Neural progenitor cell (in vitro differentiated cells): ENCODE measurements at regions not wholly inside any gene's neighbourhood (a gene's known extent, or its start where the extent isn't known, plus 50 kb on each side); places are given as distances from the start of the nearest gene placed in this dataset.

ENCODE experiments used
- DNase-seq: peaks from one replicate; pipeline ENCODE4 v3.0.0-alpha.2; 2016; ENCODE audit warnings: low spot score
- H2AFZ ChIP-seq: fragments of 200-600 bp; sonication (generic); replicated peaks from 2 replicates; pipeline ENCODE4 v1.6.1; 2016; ENCODE audit warnings: antibody characterized with exemption
- H3F3A ChIP-seq: fragments of 200-600 bp; sonication (generic); 2 replicates; pipeline ENCODE4 v1.6.1; 2016; ENCODE audit warnings: antibody characterized with exemption, low read depth
- H3K27ac ChIP-seq: fragments of 200-600 bp; sonication (generic); 2 replicates; pipeline ENCODE4 v1.5.1; 2016; ENCODE audit warnings: mild to moderate bottlenecking
- H3K27me3 ChIP-seq: fragments of 200-600 bp; sonication (generic); 2 replicates; pipeline ENCODE4 v1.6.1; 2016; ENCODE audit warnings: mild to moderate bottlenecking, moderate library complexity
- H3K36me3 ChIP-seq: fragments of 200-600 bp; sonication (generic); 2 replicates; pipeline ENCODE4 v1.5.1; 2016
- H3K4me1 ChIP-seq: fragments of 200-600 bp; sonication (generic); 2 replicates; pipeline ENCODE4 v1.6.1; 2016; ENCODE audit warnings: mixed run types
- H3K4me2 ChIP-seq: fragments of 200-600 bp; sonication (generic); 2 replicates; pipeline ENCODE4 v1.6.1; 2016
- H3K4me3 ChIP-seq: fragments of 200-600 bp; sonication (generic); 2 replicates; pipeline ENCODE4 v1.5.1; 2016
- H3K79me2 ChIP-seq: fragments of 200-600 bp; sonication (generic); 2 replicates; pipeline ENCODE4 v1.6.1; 2016; ENCODE audit warnings: low read depth
- H3K9ac ChIP-seq: fragments of 200-600 bp; sonication (generic); 2 replicates; pipeline ENCODE4 v1.6.1; 2016
- H3K9me3 ChIP-seq: fragments of 200-600 bp; sonication (generic); 2 replicates; pipeline ENCODE4 v1.5.1; 2016; ENCODE audit warnings: low read depth
- H4K20me1 ChIP-seq: fragments of 200-600 bp; sonication (generic); 2 replicates; pipeline ENCODE4 v1.6.1; 2016; ENCODE audit warnings: low read depth
- H3K27ac Mint-ChIP-seq: 3 replicates; pipeline ENCODE4 v1.8.0; 2021; ENCODE audit warnings: mixed read lengths
- H3K27me3 Mint-ChIP-seq: 2 replicates; pipeline ENCODE4 v1.8.0; 2022; ENCODE audit warnings: low read depth, mild to moderate bottlenecking, inconsistent platforms, moderate library complexity, mixed read lengths; ENCODE audit not compliant: insufficient read depth
- H3K36me3 Mint-ChIP-seq: 3 replicates; pipeline ENCODE4 v1.8.0; 2021; ENCODE audit warnings: mixed read lengths
- H3K4me1 Mint-ChIP-seq: 3 replicates; pipeline ENCODE4 v1.8.0; 2021; ENCODE audit warnings: mixed read lengths
- H3K4me3 Mint-ChIP-seq: 3 replicates; pipeline ENCODE4 v1.8.0; 2021; ENCODE audit warnings: mild to moderate bottlenecking, moderate library complexity, mixed read lengths
- H3K9me3 Mint-ChIP-seq: 3 replicates; pipeline ENCODE4 v1.8.0; 2020; ENCODE audit warnings: mixed read lengths
- EZH2 ChIP-seq: fragments of 200-600 bp; sonication (generic); IDR thresholded peaks from 2 replicates; pipeline ENCODE4 v1.6.1; 2017; ENCODE audit warnings: antibody characterized with exemption, mild to moderate bottlenecking, moderate library complexity
- EZH2phosphoT487 ChIP-seq: fragments of 200-600 bp; sonication (generic); IDR thresholded peaks from 2 replicates; pipeline ENCODE4 v1.6.1; 2017; ENCODE audit warnings: antibody characterized with exemption
- TF ChIP-seq, protein P1 (sequence below): fragments of 200-600 bp; sonication (generic); IDR thresholded peaks from 2 replicates; pipeline ENCODE4 v1.5.1; 2017; ENCODE audit warnings: antibody characterized with exemption, mild to moderate bottlenecking

DNA sequence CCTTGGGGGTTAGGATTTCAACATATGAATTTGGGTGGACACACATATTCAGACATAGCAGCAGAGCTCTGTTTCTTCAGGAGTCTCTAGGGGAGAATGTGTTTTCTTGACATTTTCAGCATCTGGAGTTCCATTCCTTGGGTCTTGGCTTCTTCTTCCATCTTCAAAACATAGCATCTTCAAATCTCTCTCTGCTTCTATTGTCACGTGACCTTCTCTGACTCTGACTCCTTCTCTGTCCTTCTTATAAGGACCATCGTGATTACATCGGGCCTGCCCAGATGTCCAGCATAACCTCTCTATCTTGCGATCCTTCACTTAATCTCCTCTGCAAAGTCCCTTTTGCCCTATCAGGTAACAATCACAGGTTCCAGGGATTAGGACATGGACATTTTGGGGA lies 101.0 kb upstream of the CHD6 start:
- H3K9me3 Mint-ChIP-seq, result no peaks in the 10 kb centered on the region
- H3K36me3 Mint-ChIP-seq, result no peaks in the 10 kb centered on the region
- H3K9me3 ChIP-seq, result no peaks in the 10 kb centered on the region

DNA sequence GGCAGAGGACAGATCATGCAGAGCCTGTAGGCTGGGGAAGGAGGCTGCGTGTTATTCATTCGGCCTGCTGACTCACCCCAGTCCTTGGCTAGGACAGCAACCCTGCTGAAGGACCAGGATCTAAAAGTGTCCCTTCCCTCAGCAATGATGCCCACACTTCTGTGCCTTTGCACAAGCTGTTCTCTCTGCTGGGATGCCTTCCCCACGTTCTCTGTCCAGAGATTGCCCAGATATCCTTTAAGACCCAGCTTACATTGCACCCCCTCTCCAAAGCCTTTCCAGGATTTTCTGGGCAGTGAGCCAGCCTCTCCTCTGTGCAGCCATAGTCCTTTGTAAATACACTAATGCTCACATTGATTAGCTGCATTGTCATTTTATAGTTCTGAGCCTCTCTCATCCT lies 99.3 kb upstream of the CHD6 start:
- H3K79me2 ChIP-seq, result no peaks in the 10 kb centered on the region
- no peak for TF ChIP-seq EZH2
- TF ChIP-seq, protein P1, sequence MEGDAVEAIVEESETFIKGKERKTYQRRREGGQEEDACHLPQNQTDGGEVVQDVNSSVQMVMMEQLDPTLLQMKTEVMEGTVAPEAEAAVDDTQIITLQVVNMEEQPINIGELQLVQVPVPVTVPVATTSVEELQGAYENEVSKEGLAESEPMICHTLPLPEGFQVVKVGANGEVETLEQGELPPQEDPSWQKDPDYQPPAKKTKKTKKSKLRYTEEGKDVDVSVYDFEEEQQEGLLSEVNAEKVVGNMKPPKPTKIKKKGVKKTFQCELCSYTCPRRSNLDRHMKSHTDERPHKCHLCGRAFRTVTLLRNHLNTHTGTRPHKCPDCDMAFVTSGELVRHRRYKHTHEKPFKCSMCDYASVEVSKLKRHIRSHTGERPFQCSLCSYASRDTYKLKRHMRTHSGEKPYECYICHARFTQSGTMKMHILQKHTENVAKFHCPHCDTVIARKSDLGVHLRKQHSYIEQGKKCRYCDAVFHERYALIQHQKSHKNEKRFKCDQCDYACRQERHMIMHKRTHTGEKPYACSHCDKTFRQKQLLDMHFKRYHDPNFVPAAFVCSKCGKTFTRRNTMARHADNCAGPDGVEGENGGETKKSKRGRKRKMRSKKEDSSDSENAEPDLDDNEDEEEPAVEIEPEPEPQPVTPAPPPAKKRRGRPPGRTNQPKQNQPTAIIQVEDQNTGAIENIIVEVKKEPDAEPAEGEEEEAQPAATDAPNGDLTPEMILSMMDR, result no peak
- TF ChIP-seq EZH2phosphoT487, result no peak
- no peak overlapping the region for H3K27ac ChIP-seq
- Mint-ChIP-seq H3K4me1 (no peaks in the 10 kb centered on the region), H3K27ac (no peak overlapping the region), H3K36me3 (no peaks in the 10 kb centered on the region), H3K4me3 (no peak overlapping the region), H3K9me3 (no peaks in the 10 kb centered on the region), H3K27me3 (peaks cover 6% of the 10 kb centered on the region)
- no peak overlapping the region for H2AFZ ChIP-seq
- no peak overlapping the region for H3K4me3 ChIP-seq
- no peaks in the 10 kb centered on the region for H3F3A ChIP-seq
- H3K4me2 ChIP-seq, result no peak overlapping the region
- no peak overlapping the region for H3K9ac ChIP-seq
- no peaks in the 10 kb centered on the region for H4K20me1 ChIP-seq
- H3K36me3 ChIP-seq, result no peaks in the 10 kb centered on the region
- DNase-seq, result no peak
- no peaks in the 10 kb centered on the region for H3K27me3 ChIP-seq
- H3K4me1 ChIP-seq, result no peaks in the 10 kb centered on the region
- no peaks in the 10 kb centered on the region for H3K9me3 ChIP-seq

More for the DNA sequence above, 101.0 kb upstream of the CHD6 start:
- Histone ChIP-seq H3K4me1 (no peaks in the 10 kb centered on the region), H3K9ac (no peak overlapping the region), H3K79me2 (no peaks in the 10 kb centered on the region), H4K20me1 (no peaks in the 10 kb centered on the region), H3K27me3 (no peaks in the 10 kb centered on the region), H2AFZ (no peak overlapping the region), H3K4me3 (no peak overlapping the region), H3F3A (no peaks in the 10 kb centered on the region), H3K36me3 (no peaks in the 10 kb centered on the region), H3K27ac (no peak overlapping the region), H3K4me2 (no peak overlapping the region)
- no peaks in the 10 kb centered on the region for H3K4me1 Mint-ChIP-seq
- DNase-seq, result no peak
- peaks cover 4% of the 10 kb centered on the region for H3K27me3 Mint-ChIP-seq
- H3K4me3 Mint-ChIP-seq, result no peak overlapping the region
- TF ChIP-seq EZH2, result no peak
- TF ChIP-seq, protein P1, result no peak
- no peak for TF ChIP-seq EZH2phosphoT487
- no peak overlapping the region for H3K27ac Mint-ChIP-seq

DNA sequence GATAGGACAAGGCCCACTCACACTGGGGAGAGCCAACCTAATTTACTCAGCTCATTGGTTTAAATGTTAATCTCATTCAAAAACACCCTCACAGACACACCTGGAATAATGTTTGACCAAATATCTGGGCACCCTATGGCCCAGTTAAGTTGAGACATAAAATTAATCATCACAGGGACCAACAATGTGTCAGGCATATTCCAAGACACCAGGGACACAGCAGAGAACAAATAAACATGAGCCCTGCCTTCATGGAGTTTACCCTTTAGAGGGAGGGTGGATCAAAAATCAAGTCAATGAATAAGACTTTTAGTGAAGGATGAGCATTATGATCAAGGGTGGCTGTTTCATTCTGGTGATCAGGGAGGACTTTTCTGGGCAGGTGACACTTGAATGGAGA lies 98.7 kb upstream of the CHD6 start:
- H3K9me3 ChIP-seq, result no peaks in the 10 kb centered on the region
- peak overlapping the region; percentile 25 for H3K27ac Mint-ChIP-seq
- peaks cover 6% of the 10 kb centered on the region for H3K27me3 Mint-ChIP-seq
- H3K4me3 ChIP-seq, result no peak overlapping the region
- H3K4me2 ChIP-seq, result no peak overlapping the region
- DNase-seq, result no peak
- TF ChIP-seq, protein P1, result no peak
- TF ChIP-seq EZH2phosphoT487 (no peak), EZH2 (no peak)
- H3K4me1 Mint-ChIP-seq, result no peaks in the 10 kb centered on the region
- H4K20me1 ChIP-seq, result no peaks in the 10 kb centered on the region
- no peaks in the 10 kb centered on the region for H3K79me2 ChIP-seq
- H3K27me3 ChIP-seq, result no peaks in the 10 kb centered on the region
- H3K4me3 Mint-ChIP-seq, result no peak overlapping the region
- H3K9me3 Mint-ChIP-seq, result no peaks in the 10 kb centered on the region
- H3K36me3 Mint-ChIP-seq, result no peaks in the 10 kb centered on the region
- no peak overlapping the region for H3K27ac ChIP-seq
- no peaks in the 10 kb centered on the region for H3F3A ChIP-seq
- H3K4me1 ChIP-seq, result no peaks in the 10 kb centered on the region
- H3K36me3 ChIP-seq, result no peaks in the 10 kb centered on the region
- H3K9ac ChIP-seq, result no peak overlapping the region
- H2AFZ ChIP-seq, result no peak overlapping the region

DNA sequence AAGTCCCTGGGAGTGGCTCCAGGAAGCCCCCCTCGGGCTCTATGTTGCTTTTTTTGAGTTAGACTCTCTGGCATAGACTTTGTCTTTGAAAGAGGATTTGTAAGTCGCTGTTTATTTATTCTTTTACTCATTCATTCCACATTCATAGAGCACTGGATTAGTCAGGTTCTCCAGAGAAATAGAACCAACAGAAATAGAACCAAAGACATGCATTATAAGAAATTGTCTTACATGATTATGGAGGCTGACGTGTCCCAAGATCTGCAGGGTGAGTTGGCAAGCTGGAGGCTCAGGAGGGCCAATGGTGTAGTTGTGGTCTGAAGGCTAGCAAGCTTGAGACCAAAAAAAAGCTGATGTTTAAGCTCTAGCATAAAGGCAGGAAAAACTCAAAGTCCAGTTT lies 98.3 kb upstream of the CHD6 start:
- H3K79me2 ChIP-seq, result no peaks in the 10 kb centered on the region
- H3F3A ChIP-seq, result no peaks in the 10 kb centered on the region
- no peaks in the 10 kb centered on the region for H4K20me1 ChIP-seq
- no peak for DNase-seq
- no peaks in the 10 kb centered on the region for H3K27me3 ChIP-seq
- no peaks in the 10 kb centered on the region for H3K36me3 Mint-ChIP-seq
- H3K27ac ChIP-seq, result no peak overlapping the region
- TF ChIP-seq EZH2 (no peak), EZH2phosphoT487 (no peak)
- TF ChIP-seq, protein P1, result no peak
- H3K4me3 Mint-ChIP-seq, result no peak overlapping the region
- H3K4me1 ChIP-seq, result no peaks in the 10 kb centered on the region
- no peaks in the 10 kb centered on the region for H3K9me3 ChIP-seq
- H3K4me3 ChIP-seq, result no peak overlapping the region
- H3K9me3 Mint-ChIP-seq, result peaks cover 1% of the 10 kb centered on the region
- H3K9ac ChIP-seq, result no peak overlapping the region
- no peak overlapping the region for H3K4me2 ChIP-seq
- H3K27me3 Mint-ChIP-seq, result peaks cover 6% of the 10 kb centered on the region
- H3K27ac Mint-ChIP-seq, result no peak overlapping the region
- H3K4me1 Mint-ChIP-seq, result no peaks in the 10 kb centered on the region
- no peak overlapping the region for H2AFZ ChIP-seq
- no peaks in the 10 kb centered on the region for H3K36me3 ChIP-seq
